Lung microvascular endothelial cell (primary cell): ENCODE measurements at regions not wholly inside any gene's neighbourhood (a gene's known extent, or its start where the extent isn't known, plus 50 kb on each side); places are given as distances from the start of the nearest gene placed in this dataset.

Experiments used
- DNase-seq, 2 donors: peaks; one replicate each; pipeline versions ENCODE4 v3.0.0 to v3.0.0-alpha.2; 2010; ENCODE audit warnings: low read depth in 2 of 2

DNA sequence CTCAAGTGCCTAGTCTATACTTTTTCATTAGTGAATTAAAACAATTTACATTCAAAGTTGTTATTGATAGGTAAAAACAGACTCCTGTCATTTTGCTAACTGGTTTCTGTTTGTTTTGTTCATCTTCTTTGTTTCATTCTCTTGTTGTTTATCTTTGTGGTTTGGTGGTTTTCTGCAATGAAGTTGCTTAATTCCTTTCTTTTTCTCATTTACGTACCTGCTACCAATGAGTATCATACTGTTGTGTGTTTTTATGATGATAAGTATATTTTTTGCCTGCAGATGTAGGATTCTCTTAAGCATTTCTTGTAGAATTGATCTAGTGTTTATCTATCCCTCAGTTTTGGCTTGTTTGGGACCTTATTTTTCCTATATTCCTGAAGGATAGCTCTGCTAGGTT, 2230.0 kb downstream of the MAT2B start:
- no peak for DNase-seq

- no peak for DNase-seq
Observed at GRCh38 chr5:165739079-165739741, 2233.8 kb downstream of the MAT2B start.

- no peak for DNase-seq
Observed at GRCh38 chr5:165757791-165758190, 2252.4 kb downstream of the MAT2B start.

GRCh38 chr5:165775111-165775510, 2269.7 kb downstream of the MAT2B start:
- no peak for DNase-seq

- DNase-seq = no peak
Observed at GRCh38 chr5:165779505-165779904, 2274.1 kb downstream of the MAT2B start.

- DNase-seq = no peak
Observed at GRCh38 chr5:165780901-165781300, 2275.5 kb downstream of the MAT2B start.

DNA sequence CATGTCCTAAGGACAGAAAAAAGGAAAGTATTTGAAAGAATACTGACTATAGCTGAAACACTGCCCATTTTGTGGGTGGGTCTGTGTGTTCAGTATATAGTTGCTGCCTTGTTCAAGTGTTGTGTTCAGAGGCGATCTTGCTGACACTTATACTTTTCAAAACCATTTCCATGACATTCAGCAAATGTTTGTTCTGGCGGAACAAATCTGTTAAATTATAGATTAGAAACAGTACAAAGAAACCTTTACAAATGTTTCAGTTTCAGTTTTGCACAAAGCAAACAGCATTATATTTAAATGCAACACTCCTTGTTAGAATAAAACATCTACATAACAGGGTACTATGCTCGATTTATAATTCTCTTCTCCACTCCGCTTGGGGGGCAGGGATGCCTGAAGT, 2276.3 kb downstream of the MAT2B start:
- DNase-seq = no peak

- no peak for DNase-seq
Observed at GRCh38 chr5:165783024-165783423, 2277.6 kb downstream of the MAT2B start.

- no peak for DNase-seq
Observed at GRCh38 chr5:165786073-165786472, 2280.7 kb downstream of the MAT2B start.

GRCh38 chr5:165795073-165795472, 2289.7 kb downstream of the MAT2B start:
- no peak for DNase-seq

- DNase-seq = no peak
Observed at GRCh38 chr5:165805756-165806155, 2300.3 kb downstream of the MAT2B start.

DNA sequence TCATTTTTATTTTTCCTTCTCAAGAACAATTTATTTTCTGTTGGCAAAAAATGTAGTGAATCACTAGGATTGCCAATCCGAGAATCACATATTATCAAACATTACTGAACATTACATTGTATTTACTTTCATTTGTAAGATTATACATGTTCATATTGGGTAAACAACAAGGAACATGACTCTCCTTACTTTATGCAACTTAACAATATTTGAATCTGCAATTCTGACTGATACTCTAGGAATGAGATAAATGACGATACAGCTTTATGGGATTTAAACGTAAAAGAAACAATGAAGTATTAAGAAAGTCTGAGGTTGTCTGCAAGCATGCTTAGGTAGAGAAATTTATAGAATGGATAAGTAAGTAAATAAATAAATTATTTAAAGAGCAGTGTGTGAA, 2302.9 kb downstream of the MAT2B start:
- DNase-seq = no peak

GRCh38 chr5:165809914-165810313, 2304.5 kb downstream of the MAT2B start:
- DNase-seq = no peak

DNA sequence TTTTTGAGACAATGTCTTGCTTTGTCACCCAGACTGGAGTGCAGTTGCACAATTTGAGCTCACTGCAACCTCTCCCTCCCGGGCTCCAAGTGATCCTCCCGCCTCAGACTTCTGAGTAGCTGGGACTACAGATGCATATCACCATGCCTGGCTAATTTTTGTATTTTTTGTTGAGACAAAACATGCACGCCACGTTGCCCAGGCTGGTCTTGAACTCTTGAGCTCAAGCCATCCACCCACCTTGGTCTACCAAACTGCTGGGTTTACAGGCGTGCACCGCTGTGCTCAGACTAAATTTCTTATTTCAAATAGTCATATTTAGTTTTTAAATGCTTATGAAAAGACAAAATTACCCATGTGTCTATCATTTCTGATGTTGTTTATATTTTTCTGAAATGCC, 2324.1 kb downstream of the MAT2B start:
- no peak for DNase-seq

DNA sequence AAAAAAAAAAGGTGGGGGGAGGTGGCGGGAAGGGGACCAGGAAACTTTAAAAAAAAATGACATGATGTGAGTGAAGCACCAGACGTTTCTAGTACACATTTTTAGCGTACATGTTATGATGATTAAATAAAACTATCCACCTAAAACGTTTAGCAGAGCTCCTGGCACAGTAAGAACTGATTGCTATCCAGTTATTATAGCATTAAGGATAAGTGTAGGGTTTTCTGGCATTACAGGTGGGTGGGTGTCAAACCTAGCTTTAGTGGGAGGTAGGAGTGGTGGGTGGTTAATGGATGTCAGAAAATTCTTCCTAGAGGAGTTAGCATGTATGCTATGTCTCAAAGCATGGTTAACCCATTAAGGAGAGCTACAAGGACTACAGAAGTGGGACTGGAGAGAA, 2329.5 kb downstream of the MAT2B start:
- DNase-seq = no peak

DNA sequence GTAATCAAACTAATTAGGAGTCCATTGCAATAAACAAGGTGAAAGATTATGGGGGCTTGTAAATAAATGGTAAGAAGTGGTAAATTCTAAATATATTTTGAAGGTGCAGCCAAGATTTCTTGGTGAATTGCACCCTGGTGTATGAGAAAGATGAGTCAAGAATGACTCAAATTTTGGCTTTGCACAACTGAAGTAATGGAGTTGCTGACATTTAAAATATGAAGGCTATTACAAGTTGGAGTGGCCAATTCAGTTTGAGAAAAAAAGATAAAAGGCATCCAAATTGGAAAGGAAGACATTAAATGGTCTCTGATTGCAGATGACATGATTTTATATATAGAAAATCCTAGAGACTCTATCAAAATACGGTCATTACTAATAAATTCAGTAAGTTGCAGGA, 2330.6 kb downstream of the MAT2B start:
- no peak for DNase-seq

- no peak for DNase-seq
Observed at GRCh38 chr5:165837286-165837685, 2331.9 kb downstream of the MAT2B start.

- DNase-seq = no peak
Observed at GRCh38 chr5:165844571-165844970, 2339.2 kb downstream of the MAT2B start.

DNA sequence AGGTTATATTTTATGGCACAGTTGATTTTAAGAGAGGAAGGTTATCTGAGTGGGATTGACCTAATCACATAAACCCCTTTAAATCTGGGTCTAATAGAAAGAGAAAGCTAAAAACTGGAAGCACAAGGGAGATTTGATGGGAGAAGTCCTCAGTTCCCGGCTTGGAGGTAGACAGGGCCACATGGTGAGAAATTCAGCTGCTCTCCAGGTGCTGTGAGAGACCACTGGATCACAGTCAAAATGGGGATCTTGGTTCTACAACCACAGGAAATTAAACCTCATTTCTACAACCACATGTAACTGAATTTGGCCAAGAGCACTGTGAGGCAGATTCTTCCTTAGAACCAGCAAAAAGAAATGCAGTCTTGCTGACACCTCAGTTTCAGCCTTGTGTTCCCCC, 2352.7 kb downstream of the MAT2B start:
- no peak for DNase-seq

- no peak for DNase-seq
Observed at GRCh38 chr5:165859251-165859650, 2353.8 kb downstream of the MAT2B start.

DNA sequence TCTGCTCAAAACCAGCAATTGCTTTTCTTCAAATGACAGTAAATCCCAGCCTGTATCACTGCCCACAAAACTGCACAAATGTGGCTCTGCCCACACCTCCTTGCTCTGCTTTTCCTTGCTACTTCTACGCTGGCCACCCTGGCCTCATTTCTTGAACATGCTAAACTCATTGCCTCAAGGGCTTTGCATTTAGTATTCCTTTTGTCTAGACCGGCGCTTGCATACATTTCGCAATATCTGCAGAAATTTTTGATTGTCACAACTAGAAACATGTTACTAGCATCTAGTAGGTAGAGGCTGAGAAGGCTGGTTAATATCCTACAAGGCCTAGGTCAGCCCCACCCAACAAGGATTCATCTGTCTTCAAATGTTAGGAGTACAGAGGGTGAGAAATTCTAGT, 2357.8 kb downstream of the MAT2B start:
- no peak for DNase-seq

DNA sequence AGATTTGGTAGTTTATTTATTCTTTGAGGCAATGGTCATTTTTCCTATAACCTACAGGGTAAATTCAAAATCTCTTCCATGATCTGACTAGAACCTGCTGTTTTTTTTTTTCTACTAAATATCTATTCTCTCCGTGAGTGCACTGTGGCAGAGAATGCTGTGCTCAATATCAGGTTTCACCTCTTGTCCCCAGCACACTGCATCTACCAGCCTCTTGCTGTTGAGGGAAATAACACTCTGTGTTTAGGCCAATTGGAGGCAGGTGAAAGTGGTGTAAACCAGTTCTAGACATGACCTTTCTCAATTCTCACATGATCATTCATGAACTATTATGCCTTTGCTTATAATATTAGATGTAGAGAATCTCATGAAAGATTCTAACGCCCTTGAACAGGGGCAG, 2365.9 kb downstream of the MAT2B start:
- DNase-seq = no peak

DNA sequence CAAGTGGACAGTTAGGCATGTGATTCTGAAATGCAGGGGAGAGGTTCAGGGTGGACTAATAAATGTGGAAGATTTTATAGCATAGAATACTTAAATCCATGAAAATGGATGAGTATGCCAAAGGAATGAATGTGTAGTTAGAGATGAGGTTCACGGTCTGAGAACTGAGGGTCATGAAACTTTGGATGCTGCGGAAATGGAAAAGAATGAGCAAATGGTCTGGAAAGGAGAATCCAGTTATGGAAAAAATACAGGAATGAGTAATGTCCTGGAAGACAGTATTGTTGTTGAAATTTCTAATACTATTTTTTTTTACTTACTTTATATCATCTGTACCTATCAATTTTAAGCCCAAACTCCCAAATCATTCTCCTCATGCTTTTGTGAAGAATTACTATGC, 2369.4 kb downstream of the MAT2B start:
- DNase-seq = no peak

- DNase-seq = no peak
Observed at GRCh38 chr5:165876538-165876937, 2371.1 kb downstream of the MAT2B start.
